NT2/D1 (cell line): ENCODE measurements at regions not wholly inside any gene's neighbourhood (a gene's known extent, or its start where the extent isn't known, plus 50 kb on each side); places are given as distances from the start of the nearest gene placed in this dataset.

Experiments used
- DNase-seq: peaks from one replicate; pipeline ENCODE4 v3.0.0-alpha.2; 2011; ENCODE audit warnings: low read depth, low spot score
- H3K27me3 ChIP-seq: 2 replicates; pipeline ENCODE4 v1.6.0; 2011; ENCODE audit warnings: mild to moderate bottlenecking; ENCODE audit not compliant: insufficient read length, insufficient read depth
- H3K36me3 ChIP-seq: 2 replicates; pipeline ENCODE4 v1.6.1; 2011; ENCODE audit warnings: mild to moderate bottlenecking, low read length, mixed read lengths; ENCODE audit not compliant: insufficient read depth, insufficient read length
- H3K4me1 ChIP-seq: 2 replicates; pipeline ENCODE4 v1.5.1; 2011; ENCODE audit not compliant: insufficient read depth, insufficient read length
- H3K4me3 ChIP-seq: 2 replicates; pipeline ENCODE4 v1.5.1; 2011; ENCODE audit warnings: low read depth; ENCODE audit not compliant: insufficient read length
- H3K9ac ChIP-seq: 2 replicates; pipeline ENCODE4 v1.6.0; 2011; ENCODE audit warnings: low read depth; ENCODE audit not compliant: insufficient read length
- H3K9me3 ChIP-seq: 2 replicates; pipeline ENCODE4 v1.5.1; 2011; ENCODE audit warnings: mild to moderate bottlenecking, low read length; ENCODE audit not compliant: insufficient read depth
- SUZ12 ChIP-seq: IDR thresholded peaks from 2 replicates; pipeline ENCODE4 v1.6.1; 2011; ENCODE audit not compliant: insufficient read length, insufficient read depth; ENCODE audit errors: extremely low read depth
- YY1 ChIP-seq: IDR thresholded peaks from 2 replicates; pipeline ENCODE4 v1.6.1; 2011; ENCODE audit not compliant: insufficient read length, insufficient read depth
- ZNF274 ChIP-seq: IDR thresholded peaks from 2 replicates; pipeline ENCODE4 v1.6.1; 2011; ENCODE audit warnings: mild to moderate bottlenecking, low read depth, low read length

DNA sequence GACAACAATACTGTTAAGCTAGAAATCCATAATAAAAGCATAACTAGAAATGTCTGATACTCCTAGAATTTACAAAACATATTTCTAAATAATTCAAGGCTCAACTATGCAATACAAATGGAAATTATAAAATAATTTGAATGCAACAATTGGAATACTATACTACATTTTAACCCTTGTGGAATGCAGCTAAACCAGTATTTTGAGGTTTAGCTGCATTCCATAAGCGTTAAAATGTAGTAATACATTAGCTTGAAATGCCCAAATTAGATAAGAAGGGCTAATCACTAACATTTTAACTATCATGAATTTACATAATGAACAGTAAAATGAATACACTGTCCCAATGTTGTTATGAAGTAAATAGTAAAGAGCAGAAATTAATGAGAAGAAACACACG lies 617.2 kb upstream of the CHORDC1 start:
- DNase-seq: no peak
- H3K4me3 ChIP-seq: no peak overlapping the region
- H3K4me1 ChIP-seq: no peaks in the 10 kb centered on the region
- no peak for TF ChIP-seq SUZ12
- no peaks in the 10 kb centered on the region for H3K9me3 ChIP-seq
- no peak overlapping the region for H3K9ac ChIP-seq
- no peaks in the 10 kb centered on the region for H3K36me3 ChIP-seq
- H3K27me3 ChIP-seq: no peaks in the 10 kb centered on the region

DNA sequence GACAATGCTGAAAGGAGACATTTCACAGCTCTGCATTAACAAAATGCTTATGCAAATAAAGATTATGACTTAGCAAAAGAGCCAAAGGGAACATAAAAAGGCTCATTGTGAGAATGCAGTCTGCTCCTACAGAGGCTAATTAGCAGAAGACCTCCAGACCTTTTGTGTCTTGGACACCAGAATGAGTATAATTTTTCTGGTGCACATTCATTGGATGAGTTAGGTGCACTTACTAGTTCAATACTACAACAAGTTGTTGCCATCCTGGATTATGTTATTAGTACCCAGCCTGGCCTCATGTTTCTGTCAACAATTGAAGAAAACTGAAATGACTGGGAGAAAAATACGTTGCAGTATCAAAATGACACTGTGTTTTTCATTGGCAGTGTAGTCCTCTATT lies 613.2 kb upstream of the CHORDC1 start:
- Histone ChIP-seq H3K9me3 (no peaks in the 10 kb centered on the region), H3K36me3 (no peaks in the 10 kb centered on the region), H3K4me1 (no peaks in the 10 kb centered on the region), H3K27me3 (no peaks in the 10 kb centered on the region), H3K4me3 (no peak overlapping the region), H3K9ac (no peak overlapping the region)
- no peak for TF ChIP-seq SUZ12
- no peak for TF ChIP-seq YY1
- no peak for TF ChIP-seq ZNF274
- DNase-seq: no peak

DNA sequence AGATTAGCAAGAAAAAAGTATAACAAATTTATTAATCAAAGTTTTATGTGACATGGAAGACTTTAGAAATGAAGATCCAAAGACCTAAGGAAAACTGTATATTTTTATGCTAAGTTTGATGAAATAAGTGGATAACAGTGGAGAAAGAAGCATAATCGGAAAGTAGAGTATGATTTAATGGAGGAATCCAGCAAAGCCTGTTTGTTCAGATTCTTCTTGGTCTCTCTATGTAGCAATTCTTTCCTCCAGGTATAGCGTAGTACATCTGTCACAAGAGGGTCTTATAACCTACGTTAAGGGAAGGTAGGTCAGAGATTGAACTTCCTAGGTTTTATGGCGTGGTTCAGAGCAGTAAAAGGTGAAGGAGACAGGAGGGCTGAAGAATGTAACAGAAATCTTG lies 600.6 kb upstream of the CHORDC1 start:
- Histone ChIP-seq H3K36me3 (no peaks in the 10 kb centered on the region), H3K9ac (no peak overlapping the region), H3K27me3 (no peaks in the 10 kb centered on the region), H3K4me3 (no peak overlapping the region), H3K9me3 (no peaks in the 10 kb centered on the region), H3K4me1 (no peaks in the 10 kb centered on the region)
- no peak for TF ChIP-seq ZNF274
- TF ChIP-seq SUZ12: no peak
- no peak for DNase-seq

DNA sequence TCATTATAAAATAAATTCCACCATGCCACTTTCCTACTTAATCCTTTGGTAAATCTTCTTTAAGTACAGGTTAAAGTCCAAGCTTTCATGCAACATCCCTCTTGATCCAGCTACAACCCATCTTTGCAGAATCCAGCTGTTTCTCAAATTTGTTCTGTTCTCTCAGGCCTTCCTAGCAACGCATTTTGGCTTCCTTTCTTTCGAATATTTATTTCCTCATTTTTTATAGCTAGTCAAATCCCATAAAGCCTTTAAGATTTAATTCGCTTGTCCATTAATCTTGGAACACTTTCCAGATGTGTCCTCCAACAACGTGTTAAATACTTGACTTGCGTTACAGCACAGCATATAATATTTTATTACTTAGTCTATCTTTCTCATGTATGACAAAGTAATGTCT lies 600.1 kb upstream of the CHORDC1 start:
- H3K9me3 ChIP-seq: no peaks in the 10 kb centered on the region
- no peaks in the 10 kb centered on the region for H3K36me3 ChIP-seq
- no peak overlapping the region for H3K4me3 ChIP-seq
- no peak overlapping the region for H3K9ac ChIP-seq
- no peak for DNase-seq
- H3K4me1 ChIP-seq: no peaks in the 10 kb centered on the region
- no peaks in the 10 kb centered on the region for H3K27me3 ChIP-seq
- no peak for TF ChIP-seq ZNF274
- TF ChIP-seq SUZ12: no peak
- no peak for TF ChIP-seq YY1

DNA sequence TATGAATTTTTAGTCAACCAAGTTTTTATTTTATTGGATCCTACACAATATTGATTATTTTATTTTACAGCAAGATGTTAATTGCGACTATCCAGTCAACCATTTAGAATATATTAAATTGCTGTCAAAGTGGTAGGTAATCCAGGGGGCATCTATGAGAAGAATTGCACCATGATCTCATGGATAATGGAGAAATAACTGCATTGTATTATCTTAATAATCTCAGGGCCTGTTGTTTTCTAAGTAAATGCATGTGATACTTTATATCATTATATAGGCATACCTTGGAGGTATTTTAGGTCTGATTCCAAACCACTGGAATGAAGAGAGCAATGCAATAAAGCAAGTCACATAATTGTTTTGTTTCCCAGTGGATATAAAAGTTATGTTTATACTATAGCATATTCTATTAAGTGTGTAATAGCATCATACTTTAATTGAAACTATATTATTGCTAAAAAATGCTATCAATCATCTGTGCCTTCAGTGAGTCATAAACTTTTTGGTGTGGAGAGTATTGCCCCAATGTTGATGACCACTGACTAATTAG lies 595.4 kb upstream of the CHORDC1 start:
- no peaks in the 10 kb centered on the region for H3K9me3 ChIP-seq
- H3K27me3 ChIP-seq: no peaks in the 10 kb centered on the region
- DNase-seq: no peak
- no peaks in the 10 kb centered on the region for H3K36me3 ChIP-seq
- TF ChIP-seq YY1 (no peak), SUZ12 (no peak), ZNF274 (no peak)
- no peaks in the 10 kb centered on the region for H3K4me1 ChIP-seq
- no peak overlapping the region for H3K9ac ChIP-seq
- no peak overlapping the region for H3K4me3 ChIP-seq

DNA sequence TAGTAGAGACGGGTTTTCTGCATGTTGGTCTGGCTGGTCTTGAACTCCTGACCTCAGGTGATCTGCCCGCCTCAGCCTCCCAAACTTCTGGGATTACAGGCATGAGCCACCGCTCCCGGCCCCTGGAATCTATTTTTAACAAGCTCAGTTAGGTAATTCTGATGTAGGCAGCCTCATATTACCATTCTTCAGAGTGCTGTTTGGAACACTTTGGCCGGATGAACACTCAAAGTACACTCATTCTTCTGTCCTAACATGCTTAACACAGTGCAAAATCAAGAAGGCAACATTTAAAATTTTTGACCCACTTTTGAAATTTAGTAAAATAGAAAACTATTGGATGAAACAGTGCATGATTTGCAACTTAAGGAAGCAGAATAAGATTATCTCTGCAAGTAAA lies 586.7 kb upstream of the CHORDC1 start:
- no peaks in the 10 kb centered on the region for H3K4me1 ChIP-seq
- no peaks in the 10 kb centered on the region for H3K27me3 ChIP-seq
- no peak overlapping the region for H3K9ac ChIP-seq
- H3K4me3 ChIP-seq: no peak overlapping the region
- DNase-seq: no peak
- TF ChIP-seq SUZ12 (no peak), ZNF274 (no peak), YY1 (no peak)
- H3K9me3 ChIP-seq: no peaks in the 10 kb centered on the region
- H3K36me3 ChIP-seq: no peaks in the 10 kb centered on the region

DNA sequence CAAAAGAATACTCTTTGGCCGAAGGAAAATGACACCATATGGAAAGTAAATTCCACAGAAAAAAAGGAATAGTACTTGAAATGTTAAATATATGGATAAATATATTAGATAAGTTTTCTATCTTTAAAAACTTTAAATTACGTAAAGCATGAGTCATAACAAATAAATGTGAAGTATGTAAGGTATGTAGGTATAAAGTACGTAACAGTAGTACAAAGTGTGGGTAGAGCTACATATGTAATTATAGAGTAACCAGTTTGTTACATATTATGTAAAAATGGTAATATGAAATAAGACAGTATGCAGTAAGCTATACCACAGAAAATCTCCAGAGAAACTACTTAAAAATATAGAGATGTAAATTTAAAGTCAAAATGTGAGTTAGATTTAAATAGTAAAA lies 582.3 kb upstream of the CHORDC1 start:
- Histone ChIP-seq H3K27me3 (no peaks in the 10 kb centered on the region), H3K4me3 (no peak overlapping the region), H3K9ac (no peak overlapping the region), H3K36me3 (no peaks in the 10 kb centered on the region), H3K4me1 (no peaks in the 10 kb centered on the region), H3K9me3 (no peaks in the 10 kb centered on the region)
- no peak for TF ChIP-seq SUZ12
- TF ChIP-seq ZNF274: no peak
- TF ChIP-seq YY1: no peak
- DNase-seq: no peak

DNA sequence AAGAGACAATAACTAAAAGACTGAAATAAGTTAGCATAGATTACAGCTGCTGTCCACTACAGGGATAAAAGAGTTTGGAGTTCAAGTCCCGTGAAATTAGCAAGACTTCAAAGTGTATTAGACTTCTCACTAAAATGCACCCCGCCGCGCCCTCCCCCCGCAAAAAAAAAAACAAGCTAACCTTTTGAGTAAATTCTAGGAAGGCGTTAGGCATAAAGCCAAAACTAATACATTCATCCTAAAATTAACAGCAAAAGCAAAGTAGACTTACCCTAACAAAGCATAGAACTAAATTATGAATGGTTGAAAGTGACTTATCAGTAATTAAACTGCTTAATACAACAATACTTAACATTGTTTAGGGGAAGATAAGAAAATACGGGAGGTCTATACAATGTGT lies 581.0 kb upstream of the CHORDC1 start:
- Histone ChIP-seq H3K27me3 (no peaks in the 10 kb centered on the region), H3K4me1 (no peaks in the 10 kb centered on the region), H3K9ac (no peak overlapping the region), H3K36me3 (no peaks in the 10 kb centered on the region), H3K4me3 (no peak overlapping the region), H3K9me3 (no peaks in the 10 kb centered on the region)
- DNase-seq: no peak
- TF ChIP-seq SUZ12: no peak
- no peak for TF ChIP-seq YY1
- no peak for TF ChIP-seq ZNF274
